HCT116 (cell line): ENCODE measurements at regions not wholly inside any gene's neighbourhood (a gene's known extent, or its start where the extent isn't known, plus 50 kb on each side); places are given as distances from the start of the nearest gene placed in this dataset.

Source experiments
- ATAC-seq: fragments of 200-7000 bp; cut with Tn5 transposase; 2 replicates; pipeline ENCODE4 v1.9.1; 2020; ENCODE audit warnings: mild to moderate bottlenecking, moderate library complexity
- BruUV-seq: library from RNA; stranded (reverse); fragments of 400-500 nt; replicated peaks from 2 replicates; lab custom pipeline; 2021; lab: Mats Ljungman, UMichigan
- CTCF ChIA-PET: fragments of 300-600 bp; sonication (Branson Sonifier 250); formaldehyde crosslinking; loops from one replicate; lab custom pipeline; 2021; ENCODE audit warnings: antibody characterized with exemption; lab: Charles Lee
- POLR2A ChIA-PET: fragments of 300-600, 350-600 bp; sonication (Branson Sonifier 250); formaldehyde crosslinking; loops from one replicate; lab custom pipeline; 2021; ENCODE audit warnings: antibody characterized with exemption; lab: Charles Lee
- RAD21 ChIA-PET, 2 experiments: fragments of 300-600 bp; sonication (Branson Sonifier 250); formaldehyde crosslinking; loops; one replicate each; lab custom pipeline; 2023; ENCODE audit warnings: low total read pairs in 2 of 2; ENCODE audit not compliant: uncharacterized antibody in 2 of 2, unreplicated experiment in 2 of 2, low non-redundant PET in 1 of 2; lab: Charles Lee
- DNase-seq: peaks from one replicate; pipeline ENCODE4 v3.0.0-alpha.2; 2010; ENCODE audit warnings: low read depth, low spot score
- H2AFZ ChIP-seq: fragments of 200-600 bp; shearing (Covaris generic), sonication (generic); 2 replicates; pipeline ENCODE4 v1.6.1; 2017; ENCODE audit warnings: low read depth, mixed run types, mixed read lengths, antibody characterized with exemption, low read length; ENCODE audit not compliant: poor library complexity, severe bottlenecking
- H3K27ac ChIP-seq: 2 replicates; pipeline ENCODE4 v1.5.1; 2012; ENCODE audit warnings: low read depth, low read length
- H3K27me3 ChIP-seq: fragments of 200-600 bp; sonication (generic); 2 replicates; pipeline ENCODE4 v1.6.1; 2016; ENCODE audit warnings: mixed run types, low read length, mixed read lengths; ENCODE audit not compliant: insufficient read depth
- H3K36me3 ChIP-seq, 2 experiments: fragments of 200-500 bp in 1 of 2; fragments of 200-600 bp in 1 of 2; sonication (Bioruptor generic) in 1 of 2; sonication (generic) in 1 of 2; 2 replicates each; pipeline versions ENCODE4 v1.5.1 to v1.6.1; 2014 to 2016; ENCODE audit warnings: low read length in 2 of 2, inconsistent platforms in 1 of 2, mixed read lengths in 1 of 2, mixed run types in 1 of 2; ENCODE audit not compliant: insufficient read depth in 2 of 2, control insufficient read depth in 1 of 2
- H3K4me1 ChIP-seq, 2 experiments: fragments of 200-600 bp in 1 of 2; sonication (generic) in 1 of 2; 2 replicates each; pipeline versions ENCODE4 v1.5.1 to v1.6.1; 2012 to 2017; ENCODE audit warnings: low read length in 2 of 2, inconsistent platforms in 1 of 2, mild to moderate bottlenecking in 1 of 2, mixed read lengths in 1 of 2, mixed run types in 1 of 2, moderate library complexity in 1 of 2; ENCODE audit not compliant: insufficient read depth in 2 of 2, control insufficient read depth in 1 of 2
- H3K4me2 ChIP-seq: fragments of 200-600 bp; sonication (generic); 2 replicates; pipeline ENCODE4 v1.6.1; 2017; ENCODE audit warnings: mixed run types, low read length, mixed read lengths
- H3K4me3 ChIP-seq, 2 experiments: fragments of 200-600 bp in 1 of 2; sonication (generic) in 1 of 2; replicated peaks in 1 of 2; 2 replicates each; pipeline ENCODE4 v1.5.1; 2011 to 2016; ENCODE audit warnings: low read length in 2 of 2, control low read depth in 1 of 2, low read depth in 1 of 2, mild to moderate bottlenecking in 1 of 2, mixed read lengths in 1 of 2, mixed run types in 1 of 2
- H3K79me2 ChIP-seq: fragments of 200-600 bp; sonication (generic); 2 replicates; pipeline ENCODE4 v1.6.1; 2017; ENCODE audit warnings: mild to moderate bottlenecking, mixed run types, low read length, moderate library complexity, mixed read lengths; ENCODE audit not compliant: insufficient read depth
- H3K9ac ChIP-seq: fragments of 200-600 bp; sonication (generic); 2 replicates; pipeline ENCODE4 v1.6.1; 2016; ENCODE audit warnings: low read length, mixed read lengths
- H3K9me2 ChIP-seq: fragments of 200-600 bp; sonication (generic), shearing (Covaris generic); 2 replicates; pipeline ENCODE4 v1.6.1; 2017; ENCODE audit warnings: mixed run types, mild to moderate bottlenecking, moderate library complexity; ENCODE audit not compliant: insufficient read depth
- H3K9me3 ChIP-seq, 2 experiments: fragments of 200-500 bp in 1 of 2; fragments of 200-600 bp in 1 of 2; sonication (Bioruptor generic) in 1 of 2; sonication (generic) in 1 of 2; 2 replicates each; pipeline ENCODE4 v1.6.1; 2014 to 2017; ENCODE audit warnings: low read length in 2 of 2, mixed read lengths in 2 of 2, inconsistent platforms in 1 of 2, low read depth in 1 of 2, mild to moderate bottlenecking in 1 of 2, mixed run types in 1 of 2, moderate library complexity in 1 of 2; ENCODE audit not compliant: control insufficient read depth in 1 of 2, insufficient read depth in 1 of 2
- H4K20me1 ChIP-seq: fragments of 200-600 bp; sonication (generic), shearing (Covaris generic); 2 replicates; pipeline ENCODE4 v1.6.1; 2017; ENCODE audit warnings: mixed run types, mild to moderate bottlenecking, moderate library complexity; ENCODE audit not compliant: insufficient read depth
- CBX3 ChIP-seq: IDR thresholded peaks from 2 replicates; pipeline ENCODE4 v1.6.1; 2012; ENCODE audit warnings: low read depth
- ELF1 ChIP-seq: IDR thresholded peaks from 2 replicates; pipeline ENCODE4 v1.6.1; 2012; ENCODE audit warnings: low read depth, borderline replicate concordance
- EZH2phosphoT487 ChIP-seq: fragments of 200-600 bp; IDR thresholded peaks from 2 replicates; pipeline ENCODE4 v1.6.1; 2018; ENCODE audit warnings: antibody characterized with exemption, borderline replicate concordance
- FOSL1 ChIP-seq: IDR thresholded peaks from 2 replicates; pipeline ENCODE4 v1.6.1; 2012; ENCODE audit warnings: low read depth
- SIN3A ChIP-seq: IDR thresholded peaks from 2 replicates; pipeline ENCODE4 v1.6.1; 2012; ENCODE audit warnings: low read depth
- SP1 ChIP-seq: IDR thresholded peaks from 2 replicates; pipeline ENCODE4 v1.6.1; 2012; ENCODE audit warnings: low read depth
- SRF ChIP-seq: IDR thresholded peaks from 2 replicates; pipeline ENCODE4 v1.6.1; 2012; ENCODE audit warnings: low read depth
- ZFX ChIP-seq: fragments of 450-650 bp; IDR thresholded peaks from 2 replicates; pipeline ENCODE4 v1.6.1; 2017
- ZNF274 ChIP-seq: fragments of 200-500 bp; sonication (Bioruptor generic); IDR thresholded peaks from 2 replicates; pipeline ENCODE4 v1.6.1; 2014; ENCODE audit warnings: mild to moderate bottlenecking, low read depth, low read length, inconsistent platforms
- intact Hi-C: fragments of 100-400 bp; cut with micrococcal nuclease; formaldehyde crosslinking; loops from 2 replicates; pipeline ENCODE4 v1.10.0; 2022
- TF ChIP-seq, protein P1 (sequence below): IDR thresholded peaks from 2 replicates; pipeline ENCODE4 v1.6.1; 2012; ENCODE audit warnings: low read depth
- TF ChIP-seq, protein P2 (sequence below): IDR thresholded peaks from 2 replicates; pipeline ENCODE4 v1.6.1; 2011; ENCODE audit warnings: mild to moderate bottlenecking, low read length, moderate library complexity; ENCODE audit not compliant: insufficient replicate concordance; ENCODE audit errors: extremely low read depth
- TF ChIP-seq, protein P3 (sequence below): IDR thresholded peaks from 2 replicates; pipeline ENCODE4 v1.6.1; 2012

DNA sequence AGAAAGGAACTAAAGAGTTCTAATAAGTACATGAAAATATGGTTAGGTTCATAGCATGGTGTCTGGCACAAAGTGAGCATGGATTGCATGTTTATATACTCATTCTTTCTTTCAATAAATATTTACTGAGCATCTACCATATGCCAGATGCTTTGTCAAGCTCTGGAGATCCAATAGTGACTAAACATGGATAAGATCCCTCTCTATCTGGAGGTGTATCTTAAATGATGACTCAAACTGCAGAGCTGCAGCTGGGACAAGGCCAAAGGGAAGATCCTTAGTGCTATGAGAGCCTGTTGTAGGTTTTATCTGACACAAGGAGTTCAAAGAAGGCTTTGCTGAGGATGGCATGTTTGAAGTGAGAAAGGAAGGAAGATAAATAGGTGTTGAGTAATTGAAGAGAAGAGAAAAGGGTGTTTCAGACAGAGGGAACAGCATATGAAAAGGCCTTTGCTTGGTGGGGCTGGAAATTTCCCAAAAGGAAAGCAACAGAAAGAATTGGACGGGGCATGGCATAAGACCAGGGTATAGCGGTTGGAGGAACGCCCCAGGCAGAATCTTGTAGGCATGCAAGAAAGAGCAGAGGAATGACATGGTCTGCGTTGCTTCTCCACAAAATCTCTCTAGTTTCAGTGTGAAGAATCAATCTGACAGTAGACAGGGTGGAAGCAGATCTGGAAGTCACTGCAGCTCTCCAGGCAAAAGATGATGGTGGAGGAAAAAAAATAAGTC is 239.9 kb upstream of the LRTM1 start:
- ChIA-PET RAD21 (no interaction called here), CTCF (no interaction called here), POLR2A (no interaction called here)
- Histone ChIP-seq H3K4me2 (no peak overlapping the region), H4K20me1 (no peaks in the 10 kb centered on the region), H3K79me2 (no peaks in the 10 kb centered on the region), H2AFZ (no peak overlapping the region), H3K27ac (no peak overlapping the region), H3K9me3 (peaks cover 4 to 20% of the 10 kb centered on the region in 2 experiments; a peak in 2 of 4 replicates), H3K4me3 (no peak overlapping the region), H3K4me1 (no peaks in the 10 kb centered on the region), H3K9me2 (no peaks in the 10 kb centered on the region), H3K27me3 (no peaks in the 10 kb centered on the region), H3K36me3 (no peaks in the 10 kb centered on the region), H3K9ac (no peak overlapping the region)
- intact Hi-C loops, result no loop called here
- ATAC-seq (no peak), DNase-seq (no peak)
- BruUV-seq, result no TSS peak
- TF ChIP-seq SRF (no peak), SP1 (no peak), EZH2phosphoT487 (no peak), FOSL1 (no peak), ZFX (no peak), ELF1 (no peak), CBX3 (no peak), ZNF274 (no peak), SIN3A (no peak)
- TF ChIP-seq, protein P1, sequence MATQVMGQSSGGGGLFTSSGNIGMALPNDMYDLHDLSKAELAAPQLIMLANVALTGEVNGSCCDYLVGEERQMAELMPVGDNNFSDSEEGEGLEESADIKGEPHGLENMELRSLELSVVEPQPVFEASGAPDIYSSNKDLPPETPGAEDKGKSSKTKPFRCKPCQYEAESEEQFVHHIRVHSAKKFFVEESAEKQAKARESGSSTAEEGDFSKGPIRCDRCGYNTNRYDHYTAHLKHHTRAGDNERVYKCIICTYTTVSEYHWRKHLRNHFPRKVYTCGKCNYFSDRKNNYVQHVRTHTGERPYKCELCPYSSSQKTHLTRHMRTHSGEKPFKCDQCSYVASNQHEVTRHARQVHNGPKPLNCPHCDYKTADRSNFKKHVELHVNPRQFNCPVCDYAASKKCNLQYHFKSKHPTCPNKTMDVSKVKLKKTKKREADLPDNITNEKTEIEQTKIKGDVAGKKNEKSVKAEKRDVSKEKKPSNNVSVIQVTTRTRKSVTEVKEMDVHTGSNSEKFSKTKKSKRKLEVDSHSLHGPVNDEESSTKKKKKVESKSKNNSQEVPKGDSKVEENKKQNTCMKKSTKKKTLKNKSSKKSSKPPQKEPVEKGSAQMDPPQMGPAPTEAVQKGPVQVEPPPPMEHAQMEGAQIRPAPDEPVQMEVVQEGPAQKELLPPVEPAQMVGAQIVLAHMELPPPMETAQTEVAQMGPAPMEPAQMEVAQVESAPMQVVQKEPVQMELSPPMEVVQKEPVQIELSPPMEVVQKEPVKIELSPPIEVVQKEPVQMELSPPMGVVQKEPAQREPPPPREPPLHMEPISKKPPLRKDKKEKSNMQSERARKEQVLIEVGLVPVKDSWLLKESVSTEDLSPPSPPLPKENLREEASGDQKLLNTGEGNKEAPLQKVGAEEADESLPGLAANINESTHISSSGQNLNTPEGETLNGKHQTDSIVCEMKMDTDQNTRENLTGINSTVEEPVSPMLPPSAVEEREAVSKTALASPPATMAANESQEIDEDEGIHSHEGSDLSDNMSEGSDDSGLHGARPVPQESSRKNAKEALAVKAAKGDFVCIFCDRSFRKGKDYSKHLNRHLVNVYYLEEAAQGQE, result no peak
- TF ChIP-seq, protein P2, sequence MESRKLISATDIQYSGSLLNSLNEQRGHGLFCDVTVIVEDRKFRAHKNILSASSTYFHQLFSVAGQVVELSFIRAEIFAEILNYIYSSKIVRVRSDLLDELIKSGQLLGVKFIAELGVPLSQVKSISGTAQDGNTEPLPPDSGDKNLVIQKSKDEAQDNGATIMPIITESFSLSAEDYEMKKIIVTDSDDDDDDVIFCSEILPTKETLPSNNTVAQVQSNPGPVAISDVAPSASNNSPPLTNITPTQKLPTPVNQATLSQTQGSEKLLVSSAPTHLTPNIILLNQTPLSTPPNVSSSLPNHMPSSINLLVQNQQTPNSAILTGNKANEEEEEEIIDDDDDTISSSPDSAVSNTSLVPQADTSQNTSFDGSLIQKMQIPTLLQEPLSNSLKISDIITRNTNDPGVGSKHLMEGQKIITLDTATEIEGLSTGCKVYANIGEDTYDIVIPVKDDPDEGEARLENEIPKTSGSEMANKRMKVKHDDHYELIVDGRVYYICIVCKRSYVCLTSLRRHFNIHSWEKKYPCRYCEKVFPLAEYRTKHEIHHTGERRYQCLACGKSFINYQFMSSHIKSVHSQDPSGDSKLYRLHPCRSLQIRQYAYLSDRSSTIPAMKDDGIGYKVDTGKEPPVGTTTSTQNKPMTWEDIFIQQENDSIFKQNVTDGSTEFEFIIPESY, result no peak
- TF ChIP-seq, protein P3, sequence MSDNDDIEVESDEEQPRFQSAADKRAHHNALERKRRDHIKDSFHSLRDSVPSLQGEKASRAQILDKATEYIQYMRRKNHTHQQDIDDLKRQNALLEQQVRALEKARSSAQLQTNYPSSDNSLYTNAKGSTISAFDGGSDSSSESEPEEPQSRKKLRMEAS, result no peak
- TF ChIP-seq, all 23 proteins: peak for 0
